A549 (cell line): ENCODE measurements at regions not wholly inside any gene's neighbourhood (a gene's known extent, or its start where the extent isn't known, plus 50 kb on each side); places are given as distances from the start of the nearest gene placed in this dataset.

Experiments used
- ATAC-seq, 2 experiments: fragments of 200-7000 bp in 1 of 2; fragments of >200 bp in 1 of 2; cut with Nextera tagmentation in 1 of 2; cut with Tn5 transposase in 1 of 2; 3 replicates each; pipeline versions ENCODE4 v1.8.0 to v1.9.1; 2018 to 2020; ENCODE audit warnings: mild to moderate bottlenecking in 1 of 2, moderate library complexity in 1 of 2
- CTCF ChIA-PET: fragments of 300-600 bp; sonication (Branson Sonifier 250); formaldehyde crosslinking; extraction: SDS; loops from one replicate; lab custom pipeline; 2021; ENCODE audit warnings: antibody characterized with exemption, inconsistent platforms; lab: Yijun Ruan, JAX
- POLR2A ChIA-PET: fragments of 350-600 bp; formaldehyde crosslinking; extraction: SDS; loops from one replicate; lab custom pipeline; 2021; ENCODE audit warnings: antibody characterized with exemption, inconsistent platforms; lab: Yijun Ruan, JAX
- DNase-seq, 2 experiments: peaks; one replicate each; pipeline versions ENCODE4 v3.0.0 to v3.0.0-alpha.2; 2011 to 2016; ENCODE audit warnings: low read depth in 1 of 2, low spot score in 1 of 2
- FAIRE-seq: peaks from 2 replicates; lab custom pipeline; 2011; peaks lifted over from hg19 to GRCh38; lab: Jason Lieb, UNC
- H3K27ac ChIP-seq, 2 experiments: fragments of >200 bp; sonication (Bioruptor Twin); formaldehyde crosslinking; 3 replicates each; pipeline ENCODE4 v1.5.1; 2016 to 2017
- H3K4me1 ChIP-seq: fragments of >200 bp; sonication (Bioruptor Twin); formaldehyde crosslinking; 3 replicates; pipeline ENCODE4 v1.6.1; 2016
- H3K4me2 ChIP-seq: fragments of >200 bp; sonication (Bioruptor Twin); formaldehyde crosslinking; 3 replicates; pipeline ENCODE4 v1.6.1; 2016
- H3K4me3 ChIP-seq: fragments of >200 bp; sonication (Bioruptor Twin); formaldehyde crosslinking; 3 replicates; pipeline ENCODE4 v1.5.1; 2016
- H3K9me3 ChIP-seq: fragments of >200 bp; sonication (Bioruptor Twin); formaldehyde crosslinking; 3 replicates; pipeline ENCODE4 v1.6.1; 2016
- CBX2 ChIP-seq: fragments of 200-600 bp; sonication (generic); IDR thresholded peaks from 2 replicates; pipeline ENCODE4 v1.6.1; 2016; ENCODE audit warnings: low read depth, mild to moderate bottlenecking, borderline replicate concordance
- CBX8 ChIP-seq: fragments of 200-600 bp; sonication (generic); IDR thresholded peaks from 2 replicates; pipeline ENCODE4 v1.6.1; 2016
- CHD2 ChIP-seq: fragments of 150-350 bp; IDR thresholded peaks from 2 replicates; pipeline ENCODE4 v1.6.1; 2014; ENCODE audit warnings: low read length; ENCODE audit not compliant: partially characterized antibody
- CTCF ChIP-seq: fragments of >200 bp; sonication (Bioruptor Twin); formaldehyde crosslinking; IDR thresholded peaks from 3 replicates; pipeline ENCODE4 v1.5.1; 2016
- E2F6 ChIP-seq: IDR thresholded peaks from 2 replicates; pipeline ENCODE4 v1.6.1; 2012; ENCODE audit warnings: low read depth, borderline replicate concordance
- GATA3 ChIP-seq: IDR thresholded peaks from 2 replicates; pipeline ENCODE4 v1.6.1; 2012; ENCODE audit warnings: borderline replicate concordance
- HOXA7 ChIP-seq: fragments of 250-450 bp; sonication (Bioruptor Pico); IDR thresholded peaks from 2 replicates; pipeline ENCODE4 v1.5.0; 2020; ENCODE audit warnings: mild to moderate bottlenecking, moderate library complexity
- HOXB13 ChIP-seq: fragments of 250-450 bp; sonication (Bioruptor Pico); IDR thresholded peaks from 2 replicates; pipeline ENCODE4 v1.5.0; 2020; ENCODE audit warnings: low read depth, mild to moderate bottlenecking, moderate library complexity
- KDM5A ChIP-seq: fragments of 200-600 bp; sonication (generic); IDR thresholded peaks from 2 replicates; pipeline ENCODE4 v1.6.1; 2016; ENCODE audit warnings: antibody characterized with exemption, mild to moderate bottlenecking
- MAZ ChIP-seq: fragments of 150-350 bp; IDR thresholded peaks from 2 replicates; pipeline ENCODE4 v1.6.1; 2014; ENCODE audit warnings: antibody characterized with exemption, low read depth, low read length, borderline replicate concordance
- RAD21 ChIP-seq, 2 experiments: fragments of >200 bp in 1 of 2; sonication (Bioruptor Twin) in 1 of 2; formaldehyde crosslinking in 1 of 2; IDR thresholded peaks in 1 of 2; conservative IDR thresholded peaks in 1 of 2; 2 replicates in 1 of 2; 3 replicates in 1 of 2; pipeline ENCODE4 v1.6.1; 2012 to 2018; ENCODE audit warnings: inconsistent platforms in 1 of 2
- RARB ChIP-seq: fragments of 250-450 bp; sonication (Bioruptor Pico); IDR thresholded peaks from 2 replicates; pipeline ENCODE4 v1.8.0; 2021; ENCODE audit warnings: mild to moderate bottlenecking, moderate library complexity
- RFX5 ChIP-seq: fragments of 450-650 bp; IDR thresholded peaks from 2 replicates; pipeline ENCODE4 v1.7.1; 2014; ENCODE audit warnings: antibody characterized with exemption, mild to moderate bottlenecking, moderate library complexity
- SMC3 ChIP-seq: fragments of >200 bp; sonication (Bioruptor Twin); formaldehyde crosslinking; IDR thresholded peaks from 3 replicates; pipeline ENCODE4 v1.6.1; 2018; ENCODE audit warnings: inconsistent platforms
- TFCP2L1 ChIP-seq: fragments of 250-450 bp; sonication (Bioruptor Pico); IDR thresholded peaks from 2 replicates; pipeline ENCODE4 v1.5.0; 2021; ENCODE audit warnings: mild to moderate bottlenecking
- USF2 ChIP-seq: fragments of 450-650 bp; IDR thresholded peaks from 2 replicates; pipeline ENCODE4 v1.6.1; 2014; ENCODE audit warnings: antibody characterized with exemption
- ZC3H11A ChIP-seq: fragments of 450-650 bp; IDR thresholded peaks from 2 replicates; pipeline ENCODE4 v1.6.1; 2014; ENCODE audit warnings: antibody characterized with exemption, mild to moderate bottlenecking
- ZNF302 ChIP-seq: fragments of 250-450 bp; sonication (Bioruptor Pico); IDR thresholded peaks from 2 replicates; pipeline ENCODE4 v1.9.0; 2021; ENCODE audit warnings: inconsistent platforms, mild to moderate bottlenecking, moderate library complexity
- ZSCAN20 ChIP-seq: fragments of 250-450 bp; sonication (Bioruptor Pico); IDR thresholded peaks from 2 replicates; pipeline ENCODE4 v1.8.0; 2022; ENCODE audit warnings: mild to moderate bottlenecking, moderate library complexity
- whole genome bisulfite sequencing: methylation state at CpG from one replicate; pipeline ENCODE4 v1.1.6; 2017; ENCODE audit errors: missing lambda C conversion rate; 5-methylcytosine and 5-hydroxymethylcytosine counted together
- TF ChIP-seq, protein P1 (sequence below): IDR thresholded peaks from 2 replicates; pipeline ENCODE4 v1.6.1; 2012
- TF ChIP-seq, protein P2 (sequence below): fragments of 200-600 bp; sonication (generic); IDR thresholded peaks from 2 replicates; pipeline ENCODE4 v1.6.1; 2016; ENCODE audit warnings: antibody characterized with exemption, mild to moderate bottlenecking, moderate library complexity
- TF ChIP-seq, protein P3 (sequence below): fragments of 150-350 bp; IDR thresholded peaks from 2 replicates; pipeline ENCODE4 v1.6.1; 2014; ENCODE audit warnings: low read depth, mild to moderate bottlenecking, low read length
- TF ChIP-seq, protein P4 (sequence below): IDR thresholded peaks from 2 replicates; pipeline ENCODE4 v1.6.1; 2012

DNA sequence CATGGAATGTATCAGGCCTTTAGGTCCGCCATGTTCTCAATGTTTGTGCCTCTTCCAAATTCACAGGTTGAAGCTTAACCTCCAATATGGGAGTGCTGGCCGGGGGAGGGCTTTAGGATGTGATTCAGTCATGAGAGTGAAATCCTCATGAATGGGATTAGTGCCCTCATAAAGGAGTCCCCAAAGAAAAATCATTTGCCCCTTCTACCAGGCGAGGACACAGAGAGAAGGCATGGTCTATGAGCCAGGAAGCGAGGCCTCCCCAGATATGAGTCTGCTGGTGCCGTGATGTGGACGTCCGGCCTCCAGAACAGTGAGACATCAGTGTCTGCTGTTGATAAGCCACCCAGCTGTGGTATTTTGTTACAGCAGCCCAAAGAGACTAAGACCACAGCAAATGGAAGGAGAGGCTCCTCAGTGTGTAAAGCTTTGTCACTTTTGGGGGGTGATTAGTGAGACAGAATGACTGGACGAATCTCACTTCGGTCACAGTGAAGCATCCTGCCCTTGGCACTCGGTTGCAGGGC lies 231.3 kb upstream of the KLF6 start:
- DNase-seq (no peak), ATAC-seq (no peak), FAIRE-seq (no peak)
- POLR2A ChIA-PET, result no interaction called here
- no peaks in the 10 kb centered on the region for H3K4me1 ChIP-seq
- no peak overlapping the region for H3K27ac ChIP-seq
- H3K4me3 ChIP-seq, result no peak overlapping the region
- 88% methylated on average over 10 of the region's 10 CpGs for WGBS
- H3K9me3 ChIP-seq, result no peaks in the 10 kb centered on the region
- H3K4me2 ChIP-seq, result no peak overlapping the region
- TF ChIP-seq RARB (CRISPR knock-in tag), result no peak
- TF ChIP-seq TFCP2L1 (CRISPR knock-in tag), result no peak
- TF ChIP-seq MAZ, result no peak
- TF ChIP-seq, protein P1, sequence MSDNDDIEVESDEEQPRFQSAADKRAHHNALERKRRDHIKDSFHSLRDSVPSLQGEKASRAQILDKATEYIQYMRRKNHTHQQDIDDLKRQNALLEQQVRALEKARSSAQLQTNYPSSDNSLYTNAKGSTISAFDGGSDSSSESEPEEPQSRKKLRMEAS, result no peak
- TF ChIP-seq ZC3H11A, result no peak
- no peak for TF ChIP-seq ZSCAN20 (CRISPR knock-in tag)
- no peak for TF ChIP-seq E2F6
- TF ChIP-seq CTCF, result no peak
- no peak for TF ChIP-seq ZNF302 (CRISPR knock-in tag)
- TF ChIP-seq HOXB13 (CRISPR knock-in tag), result no peak
- TF ChIP-seq HOXA7 (CRISPR knock-in tag), result no peak
- no peak for TF ChIP-seq USF2
- TF ChIP-seq, protein P2, sequence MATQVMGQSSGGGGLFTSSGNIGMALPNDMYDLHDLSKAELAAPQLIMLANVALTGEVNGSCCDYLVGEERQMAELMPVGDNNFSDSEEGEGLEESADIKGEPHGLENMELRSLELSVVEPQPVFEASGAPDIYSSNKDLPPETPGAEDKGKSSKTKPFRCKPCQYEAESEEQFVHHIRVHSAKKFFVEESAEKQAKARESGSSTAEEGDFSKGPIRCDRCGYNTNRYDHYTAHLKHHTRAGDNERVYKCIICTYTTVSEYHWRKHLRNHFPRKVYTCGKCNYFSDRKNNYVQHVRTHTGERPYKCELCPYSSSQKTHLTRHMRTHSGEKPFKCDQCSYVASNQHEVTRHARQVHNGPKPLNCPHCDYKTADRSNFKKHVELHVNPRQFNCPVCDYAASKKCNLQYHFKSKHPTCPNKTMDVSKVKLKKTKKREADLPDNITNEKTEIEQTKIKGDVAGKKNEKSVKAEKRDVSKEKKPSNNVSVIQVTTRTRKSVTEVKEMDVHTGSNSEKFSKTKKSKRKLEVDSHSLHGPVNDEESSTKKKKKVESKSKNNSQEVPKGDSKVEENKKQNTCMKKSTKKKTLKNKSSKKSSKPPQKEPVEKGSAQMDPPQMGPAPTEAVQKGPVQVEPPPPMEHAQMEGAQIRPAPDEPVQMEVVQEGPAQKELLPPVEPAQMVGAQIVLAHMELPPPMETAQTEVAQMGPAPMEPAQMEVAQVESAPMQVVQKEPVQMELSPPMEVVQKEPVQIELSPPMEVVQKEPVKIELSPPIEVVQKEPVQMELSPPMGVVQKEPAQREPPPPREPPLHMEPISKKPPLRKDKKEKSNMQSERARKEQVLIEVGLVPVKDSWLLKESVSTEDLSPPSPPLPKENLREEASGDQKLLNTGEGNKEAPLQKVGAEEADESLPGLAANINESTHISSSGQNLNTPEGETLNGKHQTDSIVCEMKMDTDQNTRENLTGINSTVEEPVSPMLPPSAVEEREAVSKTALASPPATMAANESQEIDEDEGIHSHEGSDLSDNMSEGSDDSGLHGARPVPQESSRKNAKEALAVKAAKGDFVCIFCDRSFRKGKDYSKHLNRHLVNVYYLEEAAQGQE, result no peak
- no peak for TF ChIP-seq RFX5
- CTCF ChIA-PET, result no interaction called here

DNA sequence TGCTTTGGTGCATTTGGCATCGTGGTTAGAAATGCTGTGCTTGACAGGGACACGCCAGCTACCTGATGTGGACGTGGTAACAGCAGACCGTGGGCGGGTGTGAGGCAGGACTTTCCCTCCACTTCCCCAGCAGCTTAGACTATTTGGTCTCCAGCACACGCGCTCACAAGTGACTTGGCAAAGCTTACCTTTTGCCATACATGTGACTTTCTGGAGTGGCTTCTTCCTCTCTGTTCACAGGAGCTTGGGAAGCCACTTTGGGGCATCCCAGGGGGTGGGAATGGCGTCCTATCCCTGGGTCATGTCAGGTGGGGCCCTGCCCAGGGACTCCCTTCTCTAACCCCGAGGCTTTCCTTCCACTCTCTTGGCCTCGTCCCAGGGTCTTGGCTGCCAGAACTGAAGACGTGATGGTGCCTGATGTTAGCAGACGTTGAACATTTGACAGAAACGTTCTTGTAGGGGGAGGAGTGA lies 228.7 kb upstream of the KLF6 start:
- no peak for TF ChIP-seq CBX2
- TF ChIP-seq ZC3H11A, result no peak
- TF ChIP-seq, protein P3, sequence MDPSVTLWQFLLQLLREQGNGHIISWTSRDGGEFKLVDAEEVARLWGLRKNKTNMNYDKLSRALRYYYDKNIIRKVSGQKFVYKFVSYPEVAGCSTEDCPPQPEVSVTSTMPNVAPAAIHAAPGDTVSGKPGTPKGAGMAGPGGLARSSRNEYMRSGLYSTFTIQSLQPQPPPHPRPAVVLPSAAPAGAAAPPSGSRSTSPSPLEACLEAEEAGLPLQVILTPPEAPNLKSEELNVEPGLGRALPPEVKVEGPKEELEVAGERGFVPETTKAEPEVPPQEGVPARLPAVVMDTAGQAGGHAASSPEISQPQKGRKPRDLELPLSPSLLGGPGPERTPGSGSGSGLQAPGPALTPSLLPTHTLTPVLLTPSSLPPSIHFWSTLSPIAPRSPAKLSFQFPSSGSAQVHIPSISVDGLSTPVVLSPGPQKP, result no peak
- no peak for TF ChIP-seq CHD2
- no peak for TF ChIP-seq CTCF
- TF ChIP-seq GATA3, result no peak
- TF ChIP-seq RAD21 (conservative IDR thresholded peaks at IDR 0.05 in 1 of 2, IDR thresholded peaks at IDR 0.05 in 1 of 2), result no peak
- TF ChIP-seq, protein P4, sequence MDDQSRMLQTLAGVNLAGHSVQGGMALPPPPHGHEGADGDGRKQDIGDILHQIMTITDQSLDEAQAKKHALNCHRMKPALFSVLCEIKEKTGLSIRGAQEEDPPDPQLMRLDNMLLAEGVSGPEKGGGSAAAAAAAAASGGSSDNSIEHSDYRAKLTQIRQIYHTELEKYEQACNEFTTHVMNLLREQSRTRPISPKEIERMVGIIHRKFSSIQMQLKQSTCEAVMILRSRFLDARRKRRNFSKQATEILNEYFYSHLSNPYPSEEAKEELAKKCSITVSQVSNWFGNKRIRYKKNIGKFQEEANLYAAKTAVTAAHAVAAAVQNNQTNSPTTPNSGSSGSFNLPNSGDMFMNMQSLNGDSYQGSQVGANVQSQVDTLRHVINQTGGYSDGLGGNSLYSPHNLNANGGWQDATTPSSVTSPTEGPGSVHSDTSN, result no peak
- TF ChIP-seq KDM5A, result no peak
- TF ChIP-seq SMC3, result no peak
- no peak for TF ChIP-seq USF2
- TF ChIP-seq HOXA7 (CRISPR knock-in tag), result no peak
- no peak for TF ChIP-seq CBX8
- ChIA-PET POLR2A (no interaction called here), CTCF (no interaction called here)
- DNase-seq, result no peak
- no peak overlapping the region for H3K4me3 ChIP-seq
- no peak for FAIRE-seq
- ATAC-seq, result no peak
- no peak overlapping the region for H3K4me2 ChIP-seq
- H3K9me3 ChIP-seq, result no peaks in the 10 kb centered on the region
- 68% methylated on average over 13 of the region's 13 CpGs for WGBS
- H3K4me1 ChIP-seq, result no peaks in the 10 kb centered on the region
- H3K27ac ChIP-seq, result no peak overlapping the region
